GM12891 (cell line): ENCODE measurements at regions not wholly inside any gene's neighbourhood (a gene's known extent, or its start where the extent isn't known, plus 50 kb on each side); places are given as distances from the start of the nearest gene placed in this dataset.

ENCODE experiments used
- POLR2A ChIP-seq: IDR thresholded peaks from 2 replicates; pipeline ENCODE4 v1.6.1; 2011; ENCODE audit warnings: low read depth, low read length, control low read depth
- POLR2AphosphoS5 ChIP-seq: IDR thresholded peaks from 2 replicates; pipeline ENCODE4 v1.6.1; 2011; ENCODE audit warnings: low read depth, low read length, control low read depth

DNA sequence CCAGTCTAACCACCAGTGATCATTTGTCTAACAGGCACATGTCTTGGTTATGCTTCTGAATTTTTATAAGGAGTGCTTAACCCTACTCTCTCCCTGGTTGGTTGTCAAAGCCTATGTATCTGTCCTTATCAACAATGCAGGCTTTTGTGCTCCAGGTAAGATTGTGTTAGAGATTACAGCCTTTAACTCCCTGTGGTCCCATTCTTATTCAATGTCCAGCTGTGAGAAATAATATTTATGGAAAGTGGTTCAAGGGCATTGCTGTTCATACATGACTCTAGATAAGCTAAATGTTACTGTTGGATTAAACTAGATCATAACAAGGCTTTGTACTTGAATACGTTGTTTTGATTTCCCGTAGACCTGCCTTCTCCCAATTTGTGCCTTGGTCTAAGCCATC, 146.1 kb upstream of the TSC22D2 start:
- TF ChIP-seq POLR2AphosphoS5 (no peak), POLR2A (no peak)
